ENCODE measurements at regions not wholly inside any gene's neighbourhood (a gene's known extent, or its start where the extent isn't known, plus 50 kb on each side); places are given as distances from the start of the nearest gene placed in this dataset.

- H3K27ac Mint-ChIP-seq, result no peak overlapping the region
- H3K36me3 Mint-ChIP-seq (ENCODE audit: low read depth), result no peaks in the 10 kb centered on the region
- no peaks in the 10 kb centered on the region for H3K27me3 Mint-ChIP-seq
- no peaks in the 10 kb centered on the region for H3K9me3 Mint-ChIP-seq
- no peak overlapping the region for H3K4me3 Mint-ChIP-seq
- H3K4me1 Mint-ChIP-seq (ENCODE audit: low read depth), result no peaks in the 10 kb centered on the region
Observed at GRCh38 chr7:84669177-84669732, 474.7 kb upstream of the SEMA3A start.

- Mint-ChIP-seq H3K27me3 (no peaks in the 10 kb centered on the region), H3K36me3 (ENCODE audit: low read depth) (no peaks in the 10 kb centered on the region), H3K9me3 (no peaks in the 10 kb centered on the region), H3K4me3 (no peak overlapping the region), H3K4me1 (ENCODE audit: low read depth) (no peaks in the 10 kb centered on the region), H3K27ac (no peak overlapping the region)
Observed at GRCh38 chr7:84668116-84668515, 473.5 kb upstream of the SEMA3A start.

GRCh38 chr7:84666651-84667050 is 472.1 kb upstream of the SEMA3A start:
- Mint-ChIP-seq H3K9me3 (no peaks in the 10 kb centered on the region), H3K36me3 (ENCODE audit: low read depth) (no peaks in the 10 kb centered on the region), H3K27ac (no peak overlapping the region), H3K4me3 (no peak overlapping the region), H3K4me1 (ENCODE audit: low read depth) (no peaks in the 10 kb centered on the region), H3K27me3 (no peaks in the 10 kb centered on the region)

GRCh38 chr7:84665339-84665738 is 470.8 kb upstream of the SEMA3A start:
- H3K4me1 Mint-ChIP-seq (ENCODE audit: low read depth), result no peaks in the 10 kb centered on the region
- no peaks in the 10 kb centered on the region for H3K36me3 Mint-ChIP-seq (ENCODE audit: low read depth)
- no peaks in the 10 kb centered on the region for H3K27me3 Mint-ChIP-seq
- no peak overlapping the region for H3K4me3 Mint-ChIP-seq
- no peak overlapping the region for H3K27ac Mint-ChIP-seq
- no peaks in the 10 kb centered on the region for H3K9me3 Mint-ChIP-seq

- no peaks in the 10 kb centered on the region for H3K36me3 Mint-ChIP-seq (ENCODE audit: low read depth)
- no peaks in the 10 kb centered on the region for H3K27me3 Mint-ChIP-seq
- no peak overlapping the region for H3K27ac Mint-ChIP-seq
- H3K4me1 Mint-ChIP-seq (ENCODE audit: low read depth), result no peaks in the 10 kb centered on the region
- no peaks in the 10 kb centered on the region for H3K9me3 Mint-ChIP-seq
- H3K4me3 Mint-ChIP-seq, result no peak overlapping the region
Observed at GRCh38 chr7:84664626-84665025, 470.0 kb upstream of the SEMA3A start.

GRCh38 chr7:84663224-84663623 is 468.6 kb upstream of the SEMA3A start:
- H3K9me3 Mint-ChIP-seq, result no peaks in the 10 kb centered on the region
- no peak overlapping the region for H3K27ac Mint-ChIP-seq
- no peaks in the 10 kb centered on the region for H3K4me1 Mint-ChIP-seq (ENCODE audit: low read depth)
- H3K27me3 Mint-ChIP-seq, result no peaks in the 10 kb centered on the region
- H3K4me3 Mint-ChIP-seq, result no peak overlapping the region
- H3K36me3 Mint-ChIP-seq (ENCODE audit: low read depth), result no peaks in the 10 kb centered on the region

- no peak overlapping the region for H3K4me3 Mint-ChIP-seq
- H3K27ac Mint-ChIP-seq, result no peak overlapping the region
- H3K4me1 Mint-ChIP-seq (ENCODE audit: low read depth), result no peaks in the 10 kb centered on the region
- no peaks in the 10 kb centered on the region for H3K27me3 Mint-ChIP-seq
- H3K36me3 Mint-ChIP-seq (ENCODE audit: low read depth), result no peaks in the 10 kb centered on the region
- H3K9me3 Mint-ChIP-seq, result no peaks in the 10 kb centered on the region
Observed at GRCh38 chr7:84658286-84658685, 463.7 kb upstream of the SEMA3A start.

- Mint-ChIP-seq H3K9me3 (no peaks in the 10 kb centered on the region), H3K4me1 (ENCODE audit: low read depth) (no peaks in the 10 kb centered on the region), H3K27me3 (no peaks in the 10 kb centered on the region), H3K4me3 (no peak overlapping the region), H3K36me3 (ENCODE audit: low read depth) (no peaks in the 10 kb centered on the region), H3K27ac (no peak overlapping the region)
Observed at GRCh38 chr7:84654273-84654672, 459.7 kb upstream of the SEMA3A start.

- no peak overlapping the region for H3K4me3 Mint-ChIP-seq
- no peaks in the 10 kb centered on the region for H3K36me3 Mint-ChIP-seq (ENCODE audit: low read depth)
Observed at GRCh38 chr7:84651876-84652275, 457.3 kb upstream of the SEMA3A start.

GRCh38 chr7:84647797-84648757 is 453.5 kb upstream of the SEMA3A start:
- Mint-ChIP-seq H3K36me3 (ENCODE audit: low read depth) (no peaks in the 10 kb centered on the region), H3K27me3 (no peaks in the 10 kb centered on the region), H3K4me3 (no peak overlapping the region), H3K9me3 (no peaks in the 10 kb centered on the region), H3K27ac (no peak overlapping the region), H3K4me1 (ENCODE audit: low read depth) (no peaks in the 10 kb centered on the region)

More at GRCh38 chr7:84651876-84652275, 457.3 kb upstream of the SEMA3A start:
- H3K27me3 Mint-ChIP-seq, result no peaks in the 10 kb centered on the region
- H3K9me3 Mint-ChIP-seq, result no peaks in the 10 kb centered on the region
- H3K27ac Mint-ChIP-seq, result no peak overlapping the region
- H3K4me1 Mint-ChIP-seq (ENCODE audit: low read depth), result no peaks in the 10 kb centered on the region

GRCh38 chr7:84642611-84643010 is 448.0 kb upstream of the SEMA3A start:
- no peaks in the 10 kb centered on the region for H3K9me3 Mint-ChIP-seq
- no peak overlapping the region for H3K27ac Mint-ChIP-seq
- no peak overlapping the region for H3K4me3 Mint-ChIP-seq
- no peaks in the 10 kb centered on the region for H3K36me3 Mint-ChIP-seq (ENCODE audit: low read depth)
- H3K27me3 Mint-ChIP-seq, result no peaks in the 10 kb centered on the region
- no peaks in the 10 kb centered on the region for H3K4me1 Mint-ChIP-seq (ENCODE audit: low read depth)

GRCh38 chr7:84640637-84641036 is 446.0 kb upstream of the SEMA3A start:
- Mint-ChIP-seq H3K27me3 (no peaks in the 10 kb centered on the region), H3K9me3 (no peaks in the 10 kb centered on the region), H3K27ac (no peak overlapping the region), H3K4me1 (ENCODE audit: low read depth) (no peaks in the 10 kb centered on the region), H3K36me3 (ENCODE audit: low read depth) (no peaks in the 10 kb centered on the region), H3K4me3 (no peak overlapping the region)

- Mint-ChIP-seq H3K4me1 (ENCODE audit: low read depth) (no peaks in the 10 kb centered on the region), H3K27me3 (no peaks in the 10 kb centered on the region)
Observed at GRCh38 chr7:84638339-84638697, 443.7 kb upstream of the SEMA3A start.

GRCh38 chr7:84637568-84638338 is 443.2 kb upstream of the SEMA3A start:
- Mint-ChIP-seq H3K9me3 (no peaks in the 10 kb centered on the region), H3K36me3 (ENCODE audit: low read depth) (no peaks in the 10 kb centered on the region), H3K27me3 (no peaks in the 10 kb centered on the region), H3K4me1 (ENCODE audit: low read depth) (no peaks in the 10 kb centered on the region), H3K4me3 (no peak overlapping the region), H3K27ac (no peak overlapping the region)

More at GRCh38 chr7:84638339-84638697, 443.7 kb upstream of the SEMA3A start:
- no peaks in the 10 kb centered on the region for H3K9me3 Mint-ChIP-seq
- H3K27ac Mint-ChIP-seq, result no peak overlapping the region
- H3K36me3 Mint-ChIP-seq (ENCODE audit: low read depth), result no peaks in the 10 kb centered on the region
- H3K4me3 Mint-ChIP-seq, result no peak overlapping the region

- no peaks in the 10 kb centered on the region for H3K4me1 Mint-ChIP-seq (ENCODE audit: low read depth)
- H3K27ac Mint-ChIP-seq, result no peak overlapping the region
- no peaks in the 10 kb centered on the region for H3K27me3 Mint-ChIP-seq
- H3K36me3 Mint-ChIP-seq (ENCODE audit: low read depth), result no peaks in the 10 kb centered on the region
- H3K9me3 Mint-ChIP-seq, result no peaks in the 10 kb centered on the region
- H3K4me3 Mint-ChIP-seq, result no peak overlapping the region
Observed at GRCh38 chr7:84631913-84632312, 437.3 kb upstream of the SEMA3A start.
